IMR-90 (cell line): ENCODE measurements at regions not wholly inside any gene's neighbourhood (a gene's known extent, or its start where the extent isn't known, plus 50 kb on each side); places are given as distances from the start of the nearest gene placed in this dataset.

Source experiments
- ATAC-seq: fragments of 200-7000 bp; cut with Tn5 transposase; 2 replicates; pipeline ENCODE4 v1.9.1; 2020; ENCODE audit warnings: low read depth, mild to moderate bottlenecking, moderate library complexity
- BruUV-seq: library from RNA; stranded (reverse); fragments of 400-500 nt; replicated peaks from 2 replicates; lab custom pipeline; 2021; lab: Mats Ljungman, UMichigan
- CTCF ChIA-PET: fragments of 300-600 bp; formaldehyde crosslinking; extraction: SDS; loops from one replicate; lab custom pipeline; 2021; ENCODE audit warnings: antibody characterized with exemption; lab: Yijun Ruan, JAX
- POLR2A ChIA-PET: fragments of 300-600 bp; sonication (Branson Sonifier 250); formaldehyde crosslinking; loops from one replicate; lab custom pipeline; 2022; ENCODE audit warnings: antibody characterized with exemption; ENCODE audit not compliant: unreplicated experiment; lab: Charles Lee
- DNase-seq: peaks from one replicate; pipeline ENCODE4 v3.0.0; 2013
- H2AFZ ChIP-seq: replicated peaks from 2 replicates; pipeline ENCODE3; 2013; ENCODE audit warnings: low read length, mild to moderate bottlenecking; ENCODE audit not compliant: poor library complexity
- H2AK5ac ChIP-seq: 2 replicates; pipeline ENCODE4 v1.6.1; 2013; ENCODE audit warnings: low read depth, low read length, inconsistent platforms
- H2AK9ac ChIP-seq: replicated peaks from 2 replicates; pipeline ENCODE3; 2013; ENCODE audit warnings: mild to moderate bottlenecking, low read depth, low read length, moderate library complexity; ENCODE audit not compliant: poor library complexity
- H2BK120ac ChIP-seq: 2 replicates; pipeline ENCODE4 v1.6.1; 2013; ENCODE audit warnings: low read depth, low read length, inconsistent platforms
- H2BK15ac ChIP-seq: 3 replicates; pipeline ENCODE4 v1.6.1; 2013; ENCODE audit warnings: low read depth, low read length, inconsistent platforms
- H2BK20ac ChIP-seq: 2 replicates; pipeline ENCODE4 v1.6.1; 2013; ENCODE audit warnings: low read depth, mild to moderate bottlenecking, inconsistent platforms, low read length, moderate library complexity
- H2BK5ac ChIP-seq: 2 replicates; pipeline ENCODE4 v1.6.1; 2013; ENCODE audit warnings: mild to moderate bottlenecking, low read depth, low read length, inconsistent platforms; ENCODE audit not compliant: poor library complexity, severe bottlenecking
- H3K14ac ChIP-seq: replicated peaks from 2 replicates; pipeline ENCODE4 v1.6.1; 2013; ENCODE audit warnings: low read depth, low read length, inconsistent platforms
- H3K18ac ChIP-seq: 2 replicates; pipeline ENCODE4 v1.6.1; 2013; ENCODE audit warnings: low read depth, low read length, control low read depth
- H3K23ac ChIP-seq: 2 replicates; pipeline ENCODE4 v1.6.1; 2013; ENCODE audit warnings: low read depth, low read length, inconsistent platforms
- H3K27ac ChIP-seq: 2 replicates; pipeline ENCODE4 v1.5.1; 2013; ENCODE audit warnings: mild to moderate bottlenecking, control low read depth, low read length; ENCODE audit not compliant: insufficient read depth
- H3K27me3 ChIP-seq: 2 replicates; pipeline ENCODE4 v1.6.1; 2013; ENCODE audit warnings: low read length; ENCODE audit not compliant: control insufficient read depth, insufficient read depth
- H3K36me3 ChIP-seq: 2 replicates; pipeline ENCODE4 v1.6.1; 2013; ENCODE audit warnings: low read length, mixed read lengths; ENCODE audit not compliant: control insufficient read depth, insufficient read depth
- H3K4ac ChIP-seq: 2 replicates; pipeline ENCODE4 v1.6.1; 2013; ENCODE audit warnings: low read depth, low read length, inconsistent platforms
- H3K4me1 ChIP-seq: 2 replicates; pipeline ENCODE4 v1.6.1; 2013; ENCODE audit warnings: low read length, mixed read lengths; ENCODE audit not compliant: control insufficient read depth, insufficient read depth
- H3K4me2 ChIP-seq: 2 replicates; pipeline ENCODE4 v1.6.1; 2013; ENCODE audit warnings: low read depth, mild to moderate bottlenecking, control low read depth, low read length, moderate library complexity
- H3K4me3 ChIP-seq: 2 replicates; pipeline ENCODE4 v1.5.1; 2013; ENCODE audit warnings: low read depth, mild to moderate bottlenecking, control low read depth, low read length, moderate library complexity; ENCODE audit not compliant: insufficient read depth
- H3K56ac ChIP-seq: 2 replicates; pipeline ENCODE4 v1.6.1; 2013; ENCODE audit warnings: low read length, inconsistent platforms; ENCODE audit not compliant: insufficient read depth; ENCODE audit errors: extremely low read depth
- H3K79me1 ChIP-seq, 2 experiments: 2 replicates each; pipeline ENCODE4 v1.6.1; 2013; ENCODE audit warnings: low read length in 2 of 2, inconsistent platforms in 1 of 2, low read depth in 1 of 2
- H3K9ac ChIP-seq: 2 replicates; pipeline ENCODE4 v1.6.1; 2013; ENCODE audit warnings: low read depth, low read length, control low read depth
- H3K9me1 ChIP-seq: 2 replicates; pipeline ENCODE4 v1.6.1; 2013; ENCODE audit warnings: low read length, inconsistent platforms; ENCODE audit not compliant: insufficient read depth
- H3K9me3 ChIP-seq: 2 replicates; pipeline ENCODE4 v1.6.1; 2013; ENCODE audit warnings: low read length; ENCODE audit not compliant: control insufficient read depth, insufficient read depth
- H4K20me1 ChIP-seq: 2 replicates; pipeline ENCODE4 v1.6.1; 2013; ENCODE audit warnings: low read length, inconsistent platforms; ENCODE audit not compliant: insufficient read depth
- H4K5ac ChIP-seq: 2 replicates; pipeline ENCODE4 v1.6.1; 2013; ENCODE audit warnings: mild to moderate bottlenecking, low read depth, low read length, control low read depth
- H4K8ac ChIP-seq, 2 experiments: 2 replicates each; pipeline ENCODE4 v1.6.1; 2013; ENCODE audit warnings: low read depth in 2 of 2, low read length in 2 of 2, control low read depth in 1 of 2, inconsistent platforms in 1 of 2
- H4K91ac ChIP-seq: 2 replicates; pipeline ENCODE4 v1.6.1; 2013; ENCODE audit warnings: low read depth, low read length, inconsistent platforms; ENCODE audit not compliant: insufficient read depth
- BHLHE40 ChIP-seq: fragments of 150-350 bp; IDR thresholded peaks from 2 replicates; pipeline ENCODE4 v1.6.1; 2016; ENCODE audit warnings: mild to moderate bottlenecking, low read depth, low read length
- MAZ ChIP-seq: IDR thresholded peaks from 2 replicates; pipeline ENCODE4 v1.6.1; 2012; ENCODE audit warnings: low read depth, mild to moderate bottlenecking, low read length, improper control_type of control experiment, moderate library complexity, borderline replicate concordance
- WGBS, 2 experiments: methylation state at CpG; one replicate each; pipeline versions ENCODE4 v1.1.5 to v1.1.7; 2013; ENCODE audit warnings: missing lambda C conversion rate in 2 of 2; ENCODE audit not compliant: insufficient read length in 1 of 2; ENCODE audit errors: extremely low coverage in 2 of 2; 5-methylcytosine and 5-hydroxymethylcytosine counted together
- dilution Hi-C: fragments of 300-500 bp; cut with HindIII; formaldehyde crosslinking; loops from one replicate; pipeline ENCODE4 v1.14.3; 2018; ENCODE audit warnings: low sequenced_read_pairs; ENCODE audit not compliant: unreplicated experiment
- in situ Hi-C: fragments of 300-500 bp; cut with MboI; formaldehyde crosslinking; loops from 3 replicates; pipeline ENCODE4 v1.14.3; 2019; ENCODE audit warnings: low sequenced_read_pairs, inconsistent platforms, mixed read lengths
- intact Hi-C: fragments of 100-400 bp; cut with micrococcal nuclease; formaldehyde crosslinking; loops from 2 replicates; pipeline ENCODE4 v1.10.0; 2022

DNA sequence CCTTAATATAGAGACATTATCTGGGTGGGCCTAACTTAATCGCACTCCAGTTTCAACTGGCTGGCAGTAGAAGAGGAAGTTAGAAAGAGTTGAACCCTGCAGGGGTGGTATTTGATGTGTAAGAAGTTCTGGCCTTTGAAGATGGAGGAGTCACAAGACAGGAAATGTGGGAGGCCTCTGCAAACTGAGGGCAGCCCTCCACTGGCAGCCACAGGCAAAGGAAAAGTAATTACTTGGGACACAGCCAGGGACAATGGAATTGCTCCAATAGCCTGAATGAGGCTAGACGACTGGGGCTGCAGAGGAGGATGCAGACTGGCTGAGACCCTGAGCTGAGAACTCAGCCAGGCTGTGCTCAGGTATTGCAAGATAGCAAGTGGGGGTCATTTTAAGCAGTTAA, 703.3 kb upstream of the ARGLU1 start:
- Histone ChIP-seq H3K9ac (no peak overlapping the region), H3K23ac (no peak overlapping the region), H2BK5ac (peak overlapping the region; percentile 58), H4K8ac (peak overlapping the region in 1 of 2 experiments; percentile 61; a peak in 3 of 4 replicates), H2AK9ac (peak overlapping the region; percentile 19), H3K9me3 (no peaks in the 10 kb centered on the region), H4K5ac (0 out of 2 replicates have a peak overlapping the region, but pooled peaks have one; percentile 15), H3K4me2 (no peak overlapping the region; the same call in 1 of the 2 replicates), H3K56ac (no peak overlapping the region), H3K4ac (peak overlapping the region; percentile 1; the same call in 1 of the 2 replicates), H4K20me1 (no peaks in the 10 kb centered on the region), H2BK120ac (peak overlapping the region; percentile 38), H3K14ac (peak overlapping the region; percentile 46), H3K18ac (peak overlapping the region; percentile 58; the same call in 1 of the 2 replicates), H3K9me1 (0 out of 2 replicates have a peak, but pooled peaks cover 2% of the 10 kb centered on the region), H2AK5ac (no peak overlapping the region), H2AFZ (peak overlapping the region; percentile 76), H3K27me3 (no peaks in the 10 kb centered on the region), H3K27ac (no peak overlapping the region), H3K36me3 (no peaks in the 10 kb centered on the region), H2BK15ac (peak overlapping the region; percentile 12; the same call in 1 of the 3 replicates), H3K79me1 (peaks cover 21 to 34% of the 10 kb centered on the region in 2 experiments), H3K4me3 (no peak overlapping the region), H4K91ac (0 out of 2 replicates have a peak overlapping the region, but pooled peaks have one; percentile 1), H2BK20ac (peak overlapping the region; percentile 50; the same call in 1 of the 2 replicates), H3K4me1 (peaks cover 8% of the 10 kb centered on the region; the same call in 1 of the 2 replicates)
- ATAC-seq = peak; percentile 64
- WGBS, 2 experiments = 20% methylated on average over 1 of the region's 2 CpGs; no CpG with 5 or more reads in 1 of the 2 experiments
- DNase-seq = peak; percentile 50
- TF ChIP-seq BHLHE40 = 0 out of 2 replicates have a peak, but pooled peaks have one; percentile 2
- TF ChIP-seq MAZ = no peak
- intact Hi-C loops (no loop called here), in situ Hi-C loops (no loop called here), dilution Hi-C loops (no loop called here)
- BruUV-seq = no TSS peak
- CTCF ChIA-PET = interaction anchor here (0.6 kb wide), 1 partner anchor 17 kb away, joined by 4 read pairs; no protein-coding TSS in a partner anchor
- POLR2A ChIA-PET = no interaction called here
